IPS-20b (cell line): ENCODE measurements at regions not wholly inside any gene's neighbourhood (a gene's known extent, or its start where the extent isn't known, plus 50 kb on each side); places are given as distances from the start of the nearest gene placed in this dataset.

ENCODE experiments used
- H3K27ac ChIP-seq: one replicate; pipeline ENCODE4 v1.5.1; 2013; ENCODE audit warnings: low read length
- H3K27me3 ChIP-seq: 2 replicates; pipeline ENCODE4 v1.6.1; 2013; ENCODE audit warnings: mild to moderate bottlenecking, low read length, inconsistent platforms; ENCODE audit not compliant: insufficient read depth
- H3K36me3 ChIP-seq: 2 replicates; pipeline ENCODE4 v1.6.1; 2013; ENCODE audit warnings: low read depth, mild to moderate bottlenecking, inconsistent platforms, low read length, moderate library complexity; ENCODE audit not compliant: insufficient read depth
- H3K4me1 ChIP-seq: 2 replicates; pipeline ENCODE4 v1.6.1; 2013; ENCODE audit warnings: mild to moderate bottlenecking, control low read depth, inconsistent platforms, low read length, moderate library complexity; ENCODE audit not compliant: insufficient read depth
- H3K4me3 ChIP-seq: 2 replicates; pipeline ENCODE4 v1.5.1; 2013; ENCODE audit warnings: mild to moderate bottlenecking, low read length, inconsistent platforms
- H3K9ac ChIP-seq: 2 replicates; pipeline ENCODE4 v1.6.1; 2013; ENCODE audit warnings: low read depth, mild to moderate bottlenecking, inconsistent platforms, low read length, moderate library complexity
- H3K9me3 ChIP-seq: 2 replicates; pipeline ENCODE4 v1.6.1; 2013; ENCODE audit warnings: mild to moderate bottlenecking, low read depth, low read length, inconsistent platforms; ENCODE audit not compliant: insufficient read depth

- no peak overlapping the region for H3K4me3 ChIP-seq
- no peak overlapping the region for H3K27ac ChIP-seq
- no peaks in the 10 kb centered on the region for H3K36me3 ChIP-seq
- no peaks in the 10 kb centered on the region; the same call in 1 of the 2 replicates for H3K27me3 ChIP-seq
- no peaks in the 10 kb centered on the region for H3K4me1 ChIP-seq
- no peaks in the 10 kb centered on the region for H3K9me3 ChIP-seq
- no peak overlapping the region for H3K9ac ChIP-seq
Observed at GRCh38 chr1:34418166-34418565, 241.5 kb downstream of the C1orf94 start.

DNA sequence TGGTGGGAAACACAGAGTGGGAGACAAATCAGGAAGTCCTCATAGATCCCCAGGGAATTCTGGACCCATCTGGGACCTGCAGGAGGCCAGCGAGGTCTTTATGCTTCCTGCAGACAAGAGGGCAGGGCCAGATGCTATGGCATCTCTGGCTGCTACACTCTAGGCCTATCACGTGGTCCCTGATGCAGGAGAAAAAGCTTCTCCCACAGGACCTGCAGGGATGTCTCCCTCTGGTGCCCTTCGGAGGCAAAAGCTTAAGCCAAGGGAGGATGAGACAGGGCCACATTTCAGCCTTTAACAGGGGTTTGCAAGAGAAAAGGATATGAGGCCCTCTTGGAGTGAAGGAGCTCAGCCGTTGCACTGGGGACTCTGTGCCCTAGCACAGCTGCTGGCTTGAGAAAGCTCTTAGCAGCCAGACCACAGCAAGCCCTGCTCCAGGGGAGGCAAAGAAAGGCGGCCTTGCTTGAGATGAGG lies 243.0 kb downstream of the C1orf94 start:
- no peaks in the 10 kb centered on the region for H3K9me3 ChIP-seq
- no peak overlapping the region for H3K4me3 ChIP-seq
- H3K27ac ChIP-seq = no peak overlapping the region
- no peaks in the 10 kb centered on the region for H3K36me3 ChIP-seq
- no peaks in the 10 kb centered on the region for H3K4me1 ChIP-seq
- no peaks in the 10 kb centered on the region; the same call in 1 of the 2 replicates for H3K27me3 ChIP-seq
- H3K9ac ChIP-seq = no peak overlapping the region

DNA sequence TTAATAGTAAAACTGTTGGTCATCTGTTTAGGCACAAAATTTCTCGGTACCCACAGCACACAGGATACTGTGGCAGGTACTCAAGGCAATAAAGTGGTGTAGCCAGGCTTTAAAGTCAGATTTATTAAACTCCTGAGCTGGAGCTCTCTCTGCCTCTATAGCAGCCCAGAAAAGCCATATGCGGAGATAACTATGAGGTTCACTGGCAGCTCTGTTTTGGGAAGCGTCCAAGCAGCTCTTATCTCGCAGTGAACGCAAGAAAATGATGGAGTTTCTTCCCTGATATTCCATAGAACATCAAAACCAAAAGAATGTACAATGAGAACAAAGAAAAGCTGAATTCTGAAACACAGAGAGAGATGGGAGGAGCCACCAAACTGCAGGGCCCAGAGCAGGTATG lies 248.3 kb downstream of the C1orf94 start:
- H3K27me3 ChIP-seq = no peaks in the 10 kb centered on the region; the same call in 1 of the 2 replicates
- H3K4me1 ChIP-seq = no peaks in the 10 kb centered on the region
- H3K4me3 ChIP-seq = no peak overlapping the region
- H3K36me3 ChIP-seq = no peaks in the 10 kb centered on the region
- H3K9me3 ChIP-seq = no peaks in the 10 kb centered on the region
- no peak overlapping the region for H3K27ac ChIP-seq
- no peak overlapping the region for H3K9ac ChIP-seq

- Histone ChIP-seq H3K9ac (no peak overlapping the region), H3K9me3 (no peaks in the 10 kb centered on the region), H3K36me3 (no peaks in the 10 kb centered on the region), H3K4me1 (no peaks in the 10 kb centered on the region), H3K27ac (no peak overlapping the region), H3K27me3 (no peaks in the 10 kb centered on the region; the same call in 1 of the 2 replicates), H3K4me3 (no peak overlapping the region)
Observed at GRCh38 chr1:34425785-34426184, 249.1 kb downstream of the C1orf94 start.

GRCh38 chr1:34426325-34426896 lies 249.7 kb downstream of the C1orf94 start:
- Histone ChIP-seq H3K27ac (no peak overlapping the region), H3K36me3 (no peaks in the 10 kb centered on the region), H3K27me3 (no peaks in the 10 kb centered on the region; the same call in 1 of the 2 replicates), H3K4me1 (no peaks in the 10 kb centered on the region), H3K9ac (no peak overlapping the region), H3K4me3 (no peak overlapping the region), H3K9me3 (no peaks in the 10 kb centered on the region)

GRCh38 chr1:34427170-34427569 lies 250.5 kb downstream of the C1orf94 start:
- no peak overlapping the region for H3K27ac ChIP-seq
- H3K9ac ChIP-seq = no peak overlapping the region
- no peaks in the 10 kb centered on the region for H3K9me3 ChIP-seq
- no peaks in the 10 kb centered on the region for H3K4me1 ChIP-seq
- no peaks in the 10 kb centered on the region for H3K36me3 ChIP-seq
- no peak overlapping the region for H3K4me3 ChIP-seq
- no peaks in the 10 kb centered on the region; the same call in 1 of the 2 replicates for H3K27me3 ChIP-seq

DNA sequence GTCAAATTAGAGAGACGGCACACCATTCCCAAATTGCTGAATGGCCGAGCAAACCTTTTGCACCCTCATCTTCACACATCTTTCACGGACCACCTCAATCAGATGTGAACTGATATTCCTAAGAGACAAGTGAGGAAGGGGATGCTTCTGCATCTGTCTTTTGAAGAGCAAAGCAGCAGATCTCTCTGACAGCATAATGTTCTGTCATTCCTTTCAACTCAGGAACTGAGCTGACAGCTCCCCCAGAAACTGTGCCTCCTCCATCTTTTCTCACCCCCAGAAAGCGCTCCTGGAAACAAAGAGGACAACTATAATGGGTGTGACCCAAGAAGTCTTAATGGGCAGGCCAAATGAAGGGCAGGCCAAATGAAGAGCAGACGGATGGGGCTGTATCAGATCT lies 256.4 kb downstream of the C1orf94 start:
- no peak overlapping the region for H3K4me3 ChIP-seq

GRCh38 chr1:34436836-34437235 lies 260.1 kb downstream of the C1orf94 start:
- Histone ChIP-seq H3K4me1 (no peaks in the 10 kb centered on the region), H3K36me3 (no peaks in the 10 kb centered on the region), H3K9me3 (no peaks in the 10 kb centered on the region), H3K27ac (no peak overlapping the region), H3K9ac (no peak overlapping the region), H3K4me3 (no peak overlapping the region), H3K27me3 (no peaks in the 10 kb centered on the region; the same call in 1 of the 2 replicates)

More for the DNA sequence above, 256.4 kb downstream of the C1orf94 start:
- no peaks in the 10 kb centered on the region; the same call in 1 of the 2 replicates for H3K27me3 ChIP-seq
- no peaks in the 10 kb centered on the region for H3K4me1 ChIP-seq
- no peak overlapping the region for H3K9ac ChIP-seq
- H3K27ac ChIP-seq = no peak overlapping the region
- no peaks in the 10 kb centered on the region for H3K9me3 ChIP-seq
- no peaks in the 10 kb centered on the region for H3K36me3 ChIP-seq

GRCh38 chr1:34441259-34442069 lies 264.8 kb downstream of the C1orf94 start:
- H3K9me3 ChIP-seq = no peaks in the 10 kb centered on the region
- H3K36me3 ChIP-seq = no peaks in the 10 kb centered on the region
- H3K27ac ChIP-seq = no peak overlapping the region
- H3K27me3 ChIP-seq = no peaks in the 10 kb centered on the region; the same call in 1 of the 2 replicates
- no peak overlapping the region for H3K9ac ChIP-seq
- H3K4me3 ChIP-seq = no peak overlapping the region
- H3K4me1 ChIP-seq = no peaks in the 10 kb centered on the region

- no peak overlapping the region for H3K27ac ChIP-seq
- H3K27me3 ChIP-seq = no peaks in the 10 kb centered on the region; the same call in 1 of the 2 replicates
- H3K9ac ChIP-seq = no peak overlapping the region
- no peaks in the 10 kb centered on the region for H3K9me3 ChIP-seq
- no peaks in the 10 kb centered on the region for H3K36me3 ChIP-seq
- H3K4me3 ChIP-seq = no peak overlapping the region
- H3K4me1 ChIP-seq = no peaks in the 10 kb centered on the region
Observed at GRCh38 chr1:34444516-34444915, 267.8 kb downstream of the C1orf94 start.

- Histone ChIP-seq H3K36me3 (no peaks in the 10 kb centered on the region), H3K4me3 (no peak overlapping the region), H3K27me3 (no peaks in the 10 kb centered on the region; the same call in 1 of the 2 replicates), H3K27ac (no peak overlapping the region), H3K4me1 (no peaks in the 10 kb centered on the region), H3K9me3 (no peaks in the 10 kb centered on the region), H3K9ac (no peak overlapping the region)
Observed at GRCh38 chr1:34450325-34450724, 273.6 kb downstream of the C1orf94 start.

GRCh38 chr1:34452451-34452850 lies 275.7 kb downstream of the C1orf94 start:
- no peaks in the 10 kb centered on the region for H3K36me3 ChIP-seq
- no peaks in the 10 kb centered on the region for H3K27me3 ChIP-seq
- H3K9me3 ChIP-seq = no peaks in the 10 kb centered on the region
- no peaks in the 10 kb centered on the region for H3K4me1 ChIP-seq
- H3K27ac ChIP-seq = no peak overlapping the region
- no peak overlapping the region for H3K4me3 ChIP-seq
- no peak overlapping the region for H3K9ac ChIP-seq
